MM.1S (cell line): ENCODE measurements at regions not wholly inside any gene's neighbourhood (a gene's known extent, or its start where the extent isn't known, plus 50 kb on each side); places are given as distances from the start of the nearest gene placed in this dataset.

Source experiments
- DNase-seq: peaks from one replicate; pipeline ENCODE4 v3.0.0-alpha.2; 2015
- H2AFZ ChIP-seq: fragments of 300-600 bp; sonication (generic); 2 replicates; pipeline ENCODE4 v1.6.0; 2016; ENCODE audit warnings: antibody characterized with exemption, low read length
- H3F3A ChIP-seq: fragments of 300-600 bp; sonication (generic); 2 replicates; pipeline ENCODE4 v1.6.1; 2016; ENCODE audit warnings: mild to moderate bottlenecking, antibody characterized with exemption, low read length, moderate library complexity, mixed read lengths; ENCODE audit not compliant: insufficient read depth
- H3K27ac ChIP-seq: fragments of 300-600 bp; sonication (generic); 2 replicates; pipeline ENCODE4 v1.5.1; 2016; ENCODE audit warnings: mild to moderate bottlenecking, low read length
- H3K27me3 ChIP-seq: fragments of 300-600 bp; sonication (generic); replicated peaks from 2 replicates; pipeline ENCODE4 v1.6.0; 2016; ENCODE audit warnings: low read length; ENCODE audit not compliant: insufficient read depth
- H3K36me3 ChIP-seq: fragments of 300-600 bp; sonication (generic); replicated peaks from 2 replicates; pipeline ENCODE4 v1.6.1; 2016; ENCODE audit warnings: mild to moderate bottlenecking, low read length, mixed read lengths; ENCODE audit not compliant: insufficient read depth
- H3K4me1 ChIP-seq: fragments of 300-600 bp; sonication (generic); 2 replicates; pipeline ENCODE4 v1.6.1; 2016; ENCODE audit warnings: low read length, mixed read lengths
- H3K4me2 ChIP-seq: fragments of 300-600 bp; sonication (generic); 2 replicates; pipeline ENCODE4 v1.6.0; 2016; ENCODE audit warnings: low read depth, low read length
- H3K4me3 ChIP-seq: fragments of 300-600 bp; sonication (generic); 2 replicates; pipeline ENCODE4 v1.5.1; 2016; ENCODE audit warnings: low read length, mixed read lengths
- H3K79me2 ChIP-seq: fragments of 300-600 bp; sonication (generic); 2 replicates; pipeline ENCODE4 v1.6.1; 2016; ENCODE audit warnings: mixed run types, low read length, mixed read lengths
- H3K9ac ChIP-seq: fragments of 300-600 bp; sonication (generic); 2 replicates; pipeline ENCODE4 v1.6.1; 2016; ENCODE audit warnings: low read length, mixed read lengths
- H3K9me2 ChIP-seq: fragments of 300-600 bp; sonication (generic); replicated peaks from 2 replicates; pipeline ENCODE4 v1.6.1; 2016; ENCODE audit warnings: mild to moderate bottlenecking, low read length, mixed read lengths; ENCODE audit not compliant: insufficient read depth
- H3K9me3 ChIP-seq: fragments of 300-600 bp; sonication (generic); replicated peaks from 2 replicates; pipeline ENCODE4 v1.6.1; 2016; ENCODE audit warnings: mild to moderate bottlenecking, low read length, mixed read lengths; ENCODE audit not compliant: insufficient read depth
- H4K20me1 ChIP-seq: fragments of 300-600 bp; sonication (generic); 2 replicates; pipeline ENCODE4 v1.6.1; 2016; ENCODE audit warnings: mild to moderate bottlenecking, low read length, moderate library complexity, mixed read lengths; ENCODE audit not compliant: insufficient read depth
- CTCF ChIP-seq: fragments of 300-600 bp; sonication (generic); IDR thresholded peaks from 2 replicates; pipeline ENCODE4 v1.5.1; 2016; ENCODE audit warnings: antibody characterized with exemption, low read length, mixed read lengths
- EZH2 ChIP-seq: fragments of 300-600 bp; sonication (generic); optimal IDR thresholded peaks from 2 replicates; pipeline ENCODE3; 2017; ENCODE audit warnings: low read depth, mild to moderate bottlenecking, antibody characterized with exemption, low read length, mixed read lengths
- EZH2phosphoT487 ChIP-seq: fragments of 300-600 bp; sonication (generic); IDR thresholded peaks from 2 replicates; pipeline ENCODE4 v1.6.1; 2018; ENCODE audit warnings: antibody characterized with exemption, low read length

GRCh38 chr6:43950051-43950605 is 177.1 kb downstream of the MRPL14 start:
- no peaks in the 10 kb centered on the region for H4K20me1 ChIP-seq
- H3K9ac ChIP-seq: no peak overlapping the region
- H3K79me2 ChIP-seq: no peaks in the 10 kb centered on the region
- no peaks in the 10 kb centered on the region for H3K36me3 ChIP-seq
- no peaks in the 10 kb centered on the region for H3K9me2 ChIP-seq
- no peak overlapping the region for H3K27ac ChIP-seq
- H3F3A ChIP-seq: no peaks in the 10 kb centered on the region
- H3K4me3 ChIP-seq: no peak overlapping the region
- TF ChIP-seq EZH2phosphoT487: no peak
- TF ChIP-seq CTCF: no peak
- TF ChIP-seq EZH2: no peak
- no peaks in the 10 kb centered on the region for H3K4me1 ChIP-seq
- no peaks in the 10 kb centered on the region; the same call in 1 of the 2 replicates for H3K27me3 ChIP-seq
- no peak overlapping the region for H2AFZ ChIP-seq
- H3K9me3 ChIP-seq: no peaks in the 10 kb centered on the region
- DNase-seq: no peak
- H3K4me2 ChIP-seq: no peak overlapping the region

- no peak overlapping the region for H3K27ac ChIP-seq
- no peaks in the 10 kb centered on the region for H3K9me2 ChIP-seq
- H3K4me2 ChIP-seq: no peak overlapping the region
- H3K79me2 ChIP-seq: no peaks in the 10 kb centered on the region
- no peak overlapping the region for H2AFZ ChIP-seq
- no peaks in the 10 kb centered on the region; the same call in 1 of the 2 replicates for H3K27me3 ChIP-seq
- no peaks in the 10 kb centered on the region for H3K36me3 ChIP-seq
- DNase-seq: no peak
- no peak overlapping the region for H3K9ac ChIP-seq
- no peak for TF ChIP-seq EZH2
- TF ChIP-seq EZH2phosphoT487: no peak
- TF ChIP-seq CTCF: no peak
- no peaks in the 10 kb centered on the region for H3F3A ChIP-seq
- H4K20me1 ChIP-seq: no peaks in the 10 kb centered on the region
- H3K9me3 ChIP-seq: no peaks in the 10 kb centered on the region
- no peaks in the 10 kb centered on the region for H3K4me1 ChIP-seq
- H3K4me3 ChIP-seq: no peak overlapping the region
Measured at GRCh38 chr6:43949551-43949991, 177.7 kb downstream of the MRPL14 start.

GRCh38 chr6:43948527-43949485 is 178.4 kb downstream of the MRPL14 start:
- Histone ChIP-seq H3K4me3 (no peak overlapping the region), H4K20me1 (no peaks in the 10 kb centered on the region), H3K9me3 (no peaks in the 10 kb centered on the region), H3K27me3 (no peaks in the 10 kb centered on the region; the same call in 1 of the 2 replicates), H3K9me2 (no peaks in the 10 kb centered on the region), H3K4me1 (no peaks in the 10 kb centered on the region), H3K79me2 (no peaks in the 10 kb centered on the region), H2AFZ (no peak overlapping the region), H3K4me2 (no peak overlapping the region), H3K36me3 (no peaks in the 10 kb centered on the region), H3F3A (no peaks in the 10 kb centered on the region), H3K27ac (no peak overlapping the region), H3K9ac (no peak overlapping the region)
- TF ChIP-seq CTCF: no peak
- no peak for TF ChIP-seq EZH2phosphoT487
- TF ChIP-seq EZH2: no peak
- DNase-seq: no peak
